Thyroid gland (tissue), 4 donors: ENCODE measurements at regions not wholly inside any gene's neighbourhood (a gene's known extent, or its start where the extent isn't known, plus 50 kb on each side); places are given as distances from the start of the nearest gene placed in this dataset.
"Not testable (repeated sequence)": the region's sequence is repeated elsewhere in the genome, so short reads cannot be mapped to it uniquely, and the experiment has no call there.

Source experiments
- DNase-seq, 2 donors: peaks; one replicate each; pipeline ENCODE4 v3.0.0-alpha.2; 2019
- H3K27ac ChIP-seq, 3 donors: fragments of 200-600 bp; sonication (generic); 1 replicate in 2 of 3; 2 replicates in 1 of 3; pipeline ENCODE4 v1.5.1; 2016 to 2019; ENCODE audit warnings: mild to moderate bottlenecking in 1 of 3, moderate library complexity in 1 of 3
- H3K27me3 ChIP-seq: fragments of 200-600 bp; sonication (generic); one replicate; pipeline ENCODE4 v1.5.1; 2019
- H3K36me3 ChIP-seq, 2 donors: fragments of 200-600 bp; sonication (generic); one replicate each; pipeline ENCODE4 v1.5.1; 2016 to 2019
- H3K4me1 ChIP-seq, 2 donors: fragments of 200-600 bp; sonication (generic); one replicate each; pipeline ENCODE4 v1.5.1; 2017 to 2019
- H3K4me3 ChIP-seq, 3 donors: fragments of 200-600 bp; sonication (generic); replicated peaks in 1 of 3; 1 replicate in 2 of 3; 2 replicates in 1 of 3; pipeline ENCODE4 v1.5.1; 2016; ENCODE audit warnings: mild to moderate bottlenecking in 1 of 3
- H3K9me3 ChIP-seq: fragments of 200-600 bp; sonication (generic); one replicate; pipeline ENCODE4 v1.5.1; 2017
- POLR2A ChIP-seq, 2 donors: fragments of 450-650 bp; IDR thresholded peaks; one replicate each; pipeline ENCODE4 v1.6.1; 2017; ENCODE audit warnings: antibody characterized with exemption in 2 of 2, mild to moderate bottlenecking in 2 of 2, moderate library complexity in 1 of 2
- WGBS, 2 donors: methylation state at CpG; one replicate each; pipeline ENCODE4 v1.1.5; 2017; 5-methylcytosine and 5-hydroxymethylcytosine counted together
- intact Hi-C: fragments of 100-400 bp; cut with DNase I; formaldehyde crosslinking; loops from one replicate; pipeline ENCODE4 v1.15.1; 2023
- TF ChIP-seq, protein P1 (sequence below), 6 experiments: fragments of 200-600 bp in 3 of 6; fragments of 450-650 bp in 3 of 6; sonication (generic) in 3 of 6; IDR thresholded peaks; one replicate each; pipeline ENCODE4 v1.5.1; 2016 to 2019; ENCODE audit warnings: antibody characterized with exemption in 6 of 6, mild to moderate bottlenecking in 2 of 6, inconsistent platforms in 1 of 6, moderate library complexity in 1 of 6

DNA sequence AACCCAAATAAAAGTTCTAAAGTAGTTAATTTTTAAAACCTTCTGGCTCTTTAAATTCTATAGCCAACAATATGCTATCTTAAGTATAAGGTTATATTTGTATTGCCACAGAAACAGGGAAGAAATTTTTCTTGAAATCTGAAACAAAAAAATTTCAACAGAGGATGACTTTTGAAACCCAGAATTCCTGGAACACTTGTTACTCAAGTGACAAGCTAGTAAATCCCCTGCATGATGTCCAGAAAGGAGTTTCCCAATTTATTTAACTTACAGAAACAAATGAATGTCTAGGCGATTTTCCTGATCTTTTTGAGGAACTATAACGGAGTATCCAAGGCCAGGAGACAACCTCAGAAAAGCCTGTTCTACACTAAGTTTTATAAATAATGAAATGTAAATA, 69.6 kb downstream of the SLC41A2 start:
- intact Hi-C loops, result no loop called here
- TF ChIP-seq, protein P1, sequence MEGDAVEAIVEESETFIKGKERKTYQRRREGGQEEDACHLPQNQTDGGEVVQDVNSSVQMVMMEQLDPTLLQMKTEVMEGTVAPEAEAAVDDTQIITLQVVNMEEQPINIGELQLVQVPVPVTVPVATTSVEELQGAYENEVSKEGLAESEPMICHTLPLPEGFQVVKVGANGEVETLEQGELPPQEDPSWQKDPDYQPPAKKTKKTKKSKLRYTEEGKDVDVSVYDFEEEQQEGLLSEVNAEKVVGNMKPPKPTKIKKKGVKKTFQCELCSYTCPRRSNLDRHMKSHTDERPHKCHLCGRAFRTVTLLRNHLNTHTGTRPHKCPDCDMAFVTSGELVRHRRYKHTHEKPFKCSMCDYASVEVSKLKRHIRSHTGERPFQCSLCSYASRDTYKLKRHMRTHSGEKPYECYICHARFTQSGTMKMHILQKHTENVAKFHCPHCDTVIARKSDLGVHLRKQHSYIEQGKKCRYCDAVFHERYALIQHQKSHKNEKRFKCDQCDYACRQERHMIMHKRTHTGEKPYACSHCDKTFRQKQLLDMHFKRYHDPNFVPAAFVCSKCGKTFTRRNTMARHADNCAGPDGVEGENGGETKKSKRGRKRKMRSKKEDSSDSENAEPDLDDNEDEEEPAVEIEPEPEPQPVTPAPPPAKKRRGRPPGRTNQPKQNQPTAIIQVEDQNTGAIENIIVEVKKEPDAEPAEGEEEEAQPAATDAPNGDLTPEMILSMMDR (IDR thresholded peaks at IDR 0.05), result no peak
- no peak for TF ChIP-seq POLR2A (IDR thresholded peaks at IDR 0.05)
- Histone ChIP-seq H3K4me1 (no peaks in the 10 kb centered on the region), H3K36me3 (no peaks in the 10 kb centered on the region), H3K4me3 (no peak overlapping the region), H3K27ac (no peak overlapping the region), H3K27me3 (no peaks in the 10 kb centered on the region), H3K9me3 (no peaks in the 10 kb centered on the region)
- 90 to 93% methylated on average over 2 of the region's 2 CpGs for WGBS, 2 donors
- no peak for DNase-seq

DNA sequence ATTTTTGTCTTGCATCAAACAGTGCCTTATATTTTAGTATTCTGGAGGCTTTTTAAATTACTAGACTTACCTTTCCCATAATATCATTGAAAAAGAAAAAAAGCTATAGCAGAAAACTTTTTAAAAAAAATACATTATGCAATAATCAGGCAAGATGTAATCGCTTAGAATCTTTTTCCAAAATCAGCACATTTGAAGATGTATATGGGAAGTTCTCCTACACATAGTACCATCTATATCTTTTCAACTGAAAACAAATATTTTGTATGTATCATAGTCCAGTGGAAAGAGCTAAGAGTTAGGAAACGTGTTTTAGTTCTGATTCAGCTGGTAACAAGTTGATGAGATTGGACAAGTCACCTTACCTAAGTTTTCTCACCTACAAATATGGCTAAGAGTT, 70.6 kb downstream of the SLC41A2 start:
- intact Hi-C loops, result no loop called here
- DNase-seq, result no peak
- 91 to 92% methylated on average over 2 of the region's 2 CpGs for WGBS, 2 donors
- no peak overlapping the region for H3K4me3 ChIP-seq
- no peak for TF ChIP-seq POLR2A (IDR thresholded peaks at IDR 0.05)
- TF ChIP-seq, protein P1 (IDR thresholded peaks at IDR 0.05), result no peak
- no peaks in the 10 kb centered on the region for H3K36me3 ChIP-seq
- H3K4me1 ChIP-seq, result no peaks in the 10 kb centered on the region
- no peak overlapping the region for H3K27ac ChIP-seq
- no peaks in the 10 kb centered on the region for H3K27me3 ChIP-seq
- no peaks in the 10 kb centered on the region for H3K9me3 ChIP-seq

DNA sequence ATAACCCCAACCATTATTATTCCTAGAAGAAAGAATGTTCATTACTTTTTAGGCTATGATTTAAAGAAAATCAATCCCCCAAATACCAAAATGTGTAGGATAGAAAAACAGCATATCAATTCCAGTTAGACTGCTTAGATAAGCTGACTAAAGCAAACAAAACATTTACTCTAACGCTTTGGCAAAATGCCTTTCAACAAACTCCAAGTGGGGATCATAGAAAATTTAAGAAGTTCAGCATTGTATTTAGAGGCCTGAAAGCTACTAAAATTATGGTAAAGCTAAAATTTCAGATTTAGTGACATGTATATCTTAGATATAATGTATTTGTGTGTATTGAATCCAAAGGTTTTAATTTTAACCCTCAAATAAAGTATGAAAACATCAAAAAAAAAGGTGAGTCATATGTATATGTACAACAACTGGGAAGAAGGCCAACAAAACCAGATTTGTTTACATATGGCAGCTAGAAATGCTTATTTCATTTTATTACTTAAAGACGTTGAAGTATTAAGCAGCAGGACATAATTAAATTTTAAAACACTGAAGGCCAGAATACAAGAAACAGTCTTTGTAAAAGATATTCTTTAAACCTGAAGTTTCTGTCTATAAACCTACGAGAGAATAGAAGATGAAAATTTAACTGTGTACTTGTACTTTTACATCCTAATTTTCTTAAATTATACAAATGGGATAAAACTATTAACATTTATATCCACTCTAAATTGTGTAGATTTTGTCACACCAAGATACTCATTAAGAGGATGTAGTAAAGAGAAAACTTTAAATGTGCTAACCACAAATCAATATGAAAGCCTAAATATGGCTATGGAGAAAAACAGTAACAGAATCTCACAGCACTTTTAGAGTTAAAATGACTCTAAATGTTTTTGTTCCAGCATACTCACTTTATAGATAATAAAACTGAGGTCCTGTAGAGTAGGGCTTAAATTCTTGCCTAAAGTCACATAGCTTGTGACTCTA, 71.4 kb downstream of the SLC41A2 start:
- DNase-seq, result no peak
- TF ChIP-seq, protein P1 (IDR thresholded peaks at IDR 0.05), result no peak
- TF ChIP-seq POLR2A (IDR thresholded peaks at IDR 0.05), result no peak
- Histone ChIP-seq H3K36me3 (no peaks in the 10 kb centered on the region), H3K4me1 (no peaks in the 10 kb centered on the region), H3K27ac (no peak overlapping the region), H3K9me3 (no peaks in the 10 kb centered on the region), H3K4me3 (no peak overlapping the region), H3K27me3 (no peaks in the 10 kb centered on the region)
- 58 to 64% methylated on average over 3 of the region's 3 CpGs for WGBS, 2 donors
- intact Hi-C loops, result no loop called here

DNA sequence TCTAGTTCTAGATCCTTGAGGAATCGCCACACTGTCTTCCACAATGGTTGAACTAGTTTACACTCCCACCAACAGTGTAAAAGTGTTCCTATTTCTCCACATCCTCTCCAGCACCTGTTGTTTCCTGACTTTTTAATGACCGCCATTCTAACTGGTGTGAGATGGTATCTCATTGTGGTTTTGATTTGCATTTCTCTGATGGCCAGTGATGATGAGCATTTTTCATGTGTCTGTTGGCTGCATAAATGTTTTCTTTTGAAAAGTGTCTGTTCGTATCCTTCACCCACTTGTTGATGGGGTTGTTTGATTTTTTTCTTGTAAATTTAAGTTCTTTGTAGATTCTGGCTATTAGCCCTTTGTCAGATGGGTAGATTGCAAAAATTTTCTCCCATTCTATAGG, 79.2 kb downstream of the SLC41A2 start:
- WGBS, 2 donors, result 91 to 95% methylated on average over 3 of the region's 3 CpGs
- H3K4me1 ChIP-seq, H3K27ac ChIP-seq, H3K27me3 ChIP-seq, DNase-seq, H3K9me3 ChIP-seq, H3K4me3 ChIP-seq, H3K36me3 ChIP-seq: not testable (repeated sequence)
- intact Hi-C loops, result loop anchor here (5.0 to 10.0 kb wide), 2 partner anchors 497 to 674 kb away; no protein-coding TSS in a partner anchor

DNA sequence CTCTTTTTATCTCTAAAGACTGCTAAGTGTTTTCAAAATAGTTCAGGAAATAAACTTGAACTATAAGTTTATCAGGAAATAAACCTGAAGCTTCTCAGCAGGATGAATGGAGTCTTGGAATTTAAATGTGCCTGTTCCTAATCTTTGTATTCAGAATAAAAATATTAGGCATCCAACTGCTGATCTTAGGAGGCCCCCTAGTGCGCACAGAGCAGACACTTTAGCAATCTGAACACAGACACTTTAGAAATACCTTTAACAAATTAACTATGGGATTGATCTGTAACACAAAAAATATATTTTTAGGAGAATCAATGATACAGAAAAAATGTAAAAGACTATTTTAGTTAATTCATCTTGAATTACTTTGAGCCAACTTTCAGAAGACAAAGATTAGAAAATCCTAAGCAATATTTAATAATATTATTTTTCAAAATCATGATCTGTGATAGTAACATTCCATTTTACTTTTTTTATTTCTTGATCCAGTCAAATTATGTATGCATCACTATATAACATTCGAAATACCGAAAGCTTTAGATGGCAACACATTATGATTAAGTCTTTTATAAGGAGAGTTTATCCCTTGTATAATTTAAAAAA, 80.9 kb downstream of the SLC41A2 start:
- TF ChIP-seq, protein P1 (IDR thresholded peaks at IDR 0.05), result peak; percentile 34 to 84 (median 73)
- TF ChIP-seq POLR2A (IDR thresholded peaks at IDR 0.05), result no peak
- intact Hi-C loops, result loop anchor here (5.0 to 10.0 kb wide), 2 partner anchors 495 to 672 kb away; no protein-coding TSS in a partner anchor
- Histone ChIP-seq H3K4me1 (no peaks in the 10 kb centered on the region), H3K36me3 (no peaks in the 10 kb centered on the region), H3K27ac (no peak overlapping the region), H3K9me3 (no peaks in the 10 kb centered on the region), H3K4me3 (no peak overlapping the region), H3K27me3 (no peaks in the 10 kb centered on the region)
- 59 to 80% methylated on average over 3 of the region's 3 CpGs for WGBS, 2 donors
- peak; percentile 48 to 52 for DNase-seq
